Body of pancreas (tissue), 4 donors: ENCODE measurements at regions not wholly inside any gene's neighbourhood (a gene's known extent, or its start where the extent isn't known, plus 50 kb on each side); places are given as distances from the start of the nearest gene placed in this dataset.

Source experiments
- CTCF ChIP-seq, 7 experiments: fragments of 450-650 bp in 4 of 7; fragments of 200-600 bp in 3 of 7; sonication (generic) in 3 of 7; IDR thresholded peaks; one replicate each; pipeline ENCODE4 v1.5.1; 2016 to 2019; ENCODE audit warnings: antibody characterized with exemption in 7 of 7
- POLR2A ChIP-seq, 3 donors: fragments of 450-650 bp; IDR thresholded peaks; one replicate each; pipeline ENCODE4 v1.6.1; 2016; ENCODE audit warnings: antibody characterized with exemption in 3 of 3, mild to moderate bottlenecking in 2 of 3

GRCh38 chr1:8112611-8113261 lies 86.6 kb upstream of the ERRFI1 start:
- TF ChIP-seq POLR2A (IDR thresholded peaks at IDR 0.05) (no peak), CTCF (IDR thresholded peaks at IDR 0.05) (no peak)
